Activated CD4-positive, alpha-beta T cell treated with anti-CD3 and anti-CD28 coated beads, Interleukin-2, amount 50 U/mL, for 48 hours (primary cell): ENCODE measurements at regions not wholly inside any gene's neighbourhood (a gene's known extent, or its start where the extent isn't known, plus 50 kb on each side); places are given as distances from the start of the nearest gene placed in this dataset.

ENCODE experiments used
- DNase-seq, 2 experiments: peaks; one replicate each; pipeline ENCODE4 v3.0.0-alpha.2; 2020

GRCh38 chr20:11267762-11268335 lies 594.0 kb upstream of the JAG1 start:
- no peak for DNase-seq

DNA sequence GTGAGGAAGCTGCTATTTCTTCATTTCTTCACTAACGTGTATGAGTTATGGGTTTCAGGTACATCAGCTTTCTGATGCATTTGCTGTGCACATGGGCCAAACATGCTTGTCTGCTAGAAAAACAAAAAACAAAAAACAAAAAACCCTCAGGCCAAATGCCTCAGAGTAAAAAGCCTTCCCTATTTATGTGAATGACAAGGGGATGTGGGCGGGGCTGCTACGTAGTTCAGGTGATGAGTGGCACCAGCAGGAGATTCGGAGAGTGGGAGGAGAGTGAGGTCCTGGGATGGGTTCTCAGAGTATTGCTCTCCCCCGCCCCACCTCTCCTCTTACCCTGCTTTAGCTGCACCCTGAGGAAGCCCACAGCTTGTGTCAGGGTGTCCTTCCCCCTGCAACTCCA lies 596.8 kb upstream of the JAG1 start:
- DNase-seq, result no peak

DNA sequence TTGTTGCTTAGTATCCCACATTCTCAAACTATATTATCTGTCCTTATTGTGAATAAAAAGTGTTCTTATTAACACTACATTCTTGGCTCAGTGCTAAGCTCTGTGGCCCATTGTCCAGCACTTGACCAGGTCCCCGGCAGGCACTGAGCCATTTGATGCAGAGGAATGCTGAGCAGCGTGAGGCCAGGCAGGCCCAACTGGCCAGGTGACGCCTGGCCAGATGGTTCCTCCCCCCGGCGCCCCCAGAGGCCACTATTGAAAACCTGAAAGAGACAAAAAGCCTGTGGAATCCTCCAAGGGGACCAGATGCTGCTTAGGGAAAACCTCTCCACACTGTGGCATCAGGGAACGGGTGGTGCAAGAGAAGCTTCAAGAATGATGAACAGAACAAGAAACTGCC lies 597.5 kb upstream of the JAG1 start:
- DNase-seq, result no peak

DNA sequence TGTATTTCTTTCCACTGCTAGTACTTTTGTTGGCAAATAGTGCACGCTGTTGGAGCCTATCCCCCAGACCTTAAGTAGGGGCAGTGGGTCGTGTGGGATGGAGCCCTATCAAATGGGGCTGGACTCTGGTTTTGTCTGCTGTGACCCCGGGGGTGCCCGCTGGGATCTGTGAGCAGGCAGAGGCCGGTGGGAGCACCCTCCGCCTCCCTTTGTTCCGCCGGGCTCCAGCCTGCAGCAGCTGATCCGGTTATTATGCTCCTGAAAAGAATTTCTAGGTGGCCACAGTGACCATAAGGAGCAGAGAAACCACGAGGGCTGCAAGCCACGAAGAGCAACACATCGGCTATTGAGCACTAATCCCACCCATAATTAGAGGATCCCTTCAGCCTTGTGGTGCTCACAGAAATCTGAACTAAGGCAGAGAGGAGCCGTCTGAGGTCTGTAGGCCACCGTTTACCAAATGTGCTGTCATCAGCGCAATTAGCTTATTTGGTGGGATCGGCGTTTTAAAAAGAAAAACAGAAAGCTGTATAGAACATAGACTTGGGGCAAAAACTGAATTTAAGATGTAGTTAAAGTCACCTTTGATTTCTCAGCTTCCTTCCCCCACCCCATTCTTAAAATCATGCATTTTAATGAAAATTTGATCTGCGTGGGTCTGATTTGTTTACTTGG lies 598.3 kb upstream of the JAG1 start:
- no peak for DNase-seq

DNA sequence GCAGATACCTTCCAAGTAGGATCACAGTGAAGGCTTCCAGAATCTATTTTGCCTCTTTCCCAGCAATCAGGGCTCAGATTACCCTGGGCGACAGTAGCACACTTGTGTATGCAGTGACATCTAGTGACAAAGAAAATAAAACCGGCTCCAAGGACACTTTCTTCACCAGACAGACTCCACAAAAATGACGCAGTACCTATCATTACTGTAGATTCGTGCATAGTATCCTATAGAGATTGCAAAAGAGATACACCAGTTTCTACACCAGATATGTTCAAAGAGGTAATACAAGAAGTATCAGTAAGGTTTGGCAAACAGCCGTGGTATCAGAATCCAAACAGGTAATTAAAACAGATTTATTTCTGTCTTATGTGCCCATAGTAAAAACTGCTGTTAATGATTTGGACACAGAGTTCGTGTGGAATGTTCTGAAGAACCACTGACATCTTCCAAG lies 600.4 kb upstream of the JAG1 start:
- DNase-seq, result no peak

- no peak for DNase-seq
Observed at GRCh38 chr20:11275740-11276139, 601.9 kb upstream of the JAG1 start.

GRCh38 chr20:11277170-11277569 lies 603.4 kb upstream of the JAG1 start:
- DNase-seq, result no peak

DNA sequence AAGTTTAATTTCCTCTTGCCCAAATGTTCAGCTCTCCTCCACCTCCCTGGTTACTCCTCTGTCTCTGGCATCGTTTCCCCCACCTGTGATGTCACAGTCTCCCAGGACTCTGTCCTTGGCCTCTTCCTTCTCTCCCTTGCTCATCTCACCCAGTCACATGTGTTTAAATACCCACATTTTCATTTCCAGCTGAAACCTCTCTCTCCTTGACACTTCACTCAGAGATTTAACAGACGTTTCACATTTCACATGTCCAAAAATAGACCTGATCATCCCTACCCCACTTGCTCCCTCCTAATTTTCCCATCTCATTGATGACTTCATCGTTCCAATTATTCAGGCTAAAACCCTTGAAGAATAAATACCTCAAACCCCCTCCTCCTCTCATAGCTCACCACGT lies 604.1 kb upstream of the JAG1 start:
- DNase-seq, result no peak

DNA sequence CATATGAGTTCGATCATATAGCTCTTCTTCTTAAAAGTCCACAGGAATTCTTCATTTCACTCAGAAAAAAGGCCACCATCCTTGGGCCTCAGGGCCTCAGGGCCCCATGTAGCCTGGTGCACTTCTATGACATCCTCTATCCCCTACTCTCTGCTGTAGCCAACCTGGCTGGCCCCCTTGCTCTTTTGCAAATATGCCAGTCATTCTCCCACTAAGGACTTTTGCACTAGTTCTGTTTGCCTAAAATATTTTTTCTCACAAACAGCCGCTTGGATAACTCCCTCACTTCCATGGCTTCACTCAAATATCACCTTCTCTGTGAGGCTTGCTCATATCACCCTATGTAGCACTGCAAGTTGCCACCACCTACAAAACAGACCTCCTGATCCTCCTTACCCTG lies 604.7 kb upstream of the JAG1 start:
- no peak for DNase-seq

DNA sequence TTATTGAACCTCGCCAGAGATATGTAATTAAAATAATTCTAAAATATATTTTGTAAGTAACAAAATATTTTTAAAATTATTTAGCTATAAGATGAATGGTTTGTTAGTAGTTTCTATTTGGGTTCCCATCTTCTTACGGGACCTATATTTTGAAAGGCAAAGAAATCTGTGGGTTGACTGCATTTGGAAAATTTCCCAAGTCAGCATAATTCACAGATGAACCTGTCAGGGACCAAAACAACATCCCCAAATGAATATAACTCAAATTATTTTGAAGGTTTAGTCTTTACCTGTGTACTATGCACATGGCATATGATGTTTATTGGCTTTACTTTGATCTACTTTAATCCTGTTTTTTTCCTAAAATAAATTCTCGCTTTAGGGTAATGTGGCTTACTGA lies 607.4 kb upstream of the JAG1 start:
- DNase-seq, result no peak

DNA sequence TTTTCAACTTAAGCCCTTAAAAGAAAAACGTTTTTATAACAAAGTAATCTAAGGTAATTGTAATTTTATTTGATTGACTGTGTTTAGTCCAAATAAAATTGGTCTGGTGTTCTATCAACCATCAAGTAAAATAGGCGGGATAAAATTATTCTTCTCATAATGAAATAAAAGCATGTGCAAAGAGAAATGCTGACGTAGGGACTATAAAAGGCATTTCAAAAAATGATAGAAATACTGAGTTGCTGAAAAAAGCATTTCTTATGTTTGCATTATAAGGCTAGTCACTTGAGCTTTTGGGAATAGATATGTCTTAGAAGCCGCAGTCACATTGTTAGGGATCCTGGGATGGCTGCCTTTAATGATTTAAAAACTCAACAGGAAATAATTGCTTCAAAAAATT lies 608.0 kb upstream of the JAG1 start:
- DNase-seq, result no peak

DNA sequence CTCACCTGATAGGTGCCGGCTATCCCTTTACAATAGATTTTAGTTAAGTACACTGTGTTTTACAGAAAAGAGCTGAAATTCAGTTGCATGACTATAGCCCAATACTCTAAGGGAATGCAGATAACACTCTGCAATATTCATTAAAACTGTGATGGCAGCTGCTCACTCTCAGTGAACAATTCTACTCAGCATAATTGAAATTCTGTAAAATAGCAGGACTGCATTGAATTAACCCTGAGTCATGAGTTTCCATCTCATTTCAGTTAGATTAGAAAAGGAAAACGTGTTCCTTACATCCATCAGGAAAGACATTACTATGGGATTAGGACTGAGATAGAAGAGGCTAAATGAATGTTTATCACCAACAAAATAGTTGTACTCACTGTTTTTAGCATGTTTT lies 613.3 kb upstream of the JAG1 start:
- DNase-seq, result no peak

DNA sequence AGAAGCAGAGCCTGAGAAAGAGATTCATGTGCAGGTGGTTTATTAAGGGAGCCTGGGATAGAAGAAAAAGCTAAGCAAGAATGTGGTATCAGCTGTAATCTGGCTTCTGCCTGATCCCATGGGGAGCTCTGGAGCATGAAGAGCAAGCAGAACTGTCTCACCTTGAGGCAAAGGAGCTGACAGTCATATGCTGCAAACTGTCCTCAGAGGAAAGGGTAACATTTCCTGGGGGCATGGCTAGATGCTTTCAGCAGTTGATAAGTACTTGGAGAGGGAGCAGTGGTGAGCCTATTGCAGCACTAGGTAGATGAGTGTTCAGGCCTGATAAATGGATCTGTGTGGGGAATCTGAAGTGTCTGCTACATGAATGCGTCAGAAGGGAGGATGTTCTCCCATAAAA lies 621.5 kb upstream of the BTBD3 start:
- no peak for DNase-seq

DNA sequence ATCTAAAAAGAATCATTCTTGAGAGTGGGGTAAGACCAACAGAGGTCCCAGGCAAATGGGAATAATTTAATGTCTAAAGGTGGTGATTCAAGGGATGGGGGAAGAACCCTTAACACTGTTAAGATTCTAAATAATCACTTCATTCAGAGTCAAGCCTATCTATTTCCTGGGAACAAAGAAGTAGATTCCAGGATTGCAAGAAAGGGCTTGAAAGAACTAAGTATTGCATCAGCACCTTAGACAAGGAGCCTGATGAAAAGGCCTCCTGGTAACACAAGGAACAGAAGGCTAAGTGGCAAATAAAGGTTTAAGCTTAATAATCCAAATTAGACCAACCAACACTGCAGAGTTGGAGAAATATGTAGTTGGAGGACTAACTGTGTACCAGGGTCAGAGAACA lies 620.7 kb upstream of the BTBD3 start:
- no peak for DNase-seq

DNA sequence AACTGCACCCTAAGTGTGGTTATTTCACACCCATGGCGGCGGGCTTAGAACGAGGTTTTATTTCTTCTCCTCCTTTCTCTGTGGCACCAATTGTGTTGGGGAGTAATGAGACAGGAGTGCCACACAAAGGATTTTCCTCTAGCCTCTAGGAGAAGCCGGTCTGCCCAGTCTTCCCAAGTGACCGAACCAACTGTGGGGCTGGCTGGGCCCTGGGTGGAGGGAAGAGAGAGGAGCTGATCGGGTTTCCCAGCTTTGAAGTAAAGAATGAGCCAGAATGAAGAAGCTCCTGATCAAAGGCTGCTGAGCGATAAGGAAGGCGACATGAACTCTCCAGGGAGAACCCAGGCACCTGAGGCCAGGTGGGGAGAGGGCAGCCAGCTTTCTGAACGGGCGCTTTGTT lies 616.0 kb upstream of the BTBD3 start:
- no peak for DNase-seq

- DNase-seq, result no peak
Observed at GRCh38 chr20:11302436-11302835, 615.3 kb upstream of the BTBD3 start.

GRCh38 chr20:11304795-11305194 lies 612.9 kb upstream of the BTBD3 start:
- no peak for DNase-seq

DNA sequence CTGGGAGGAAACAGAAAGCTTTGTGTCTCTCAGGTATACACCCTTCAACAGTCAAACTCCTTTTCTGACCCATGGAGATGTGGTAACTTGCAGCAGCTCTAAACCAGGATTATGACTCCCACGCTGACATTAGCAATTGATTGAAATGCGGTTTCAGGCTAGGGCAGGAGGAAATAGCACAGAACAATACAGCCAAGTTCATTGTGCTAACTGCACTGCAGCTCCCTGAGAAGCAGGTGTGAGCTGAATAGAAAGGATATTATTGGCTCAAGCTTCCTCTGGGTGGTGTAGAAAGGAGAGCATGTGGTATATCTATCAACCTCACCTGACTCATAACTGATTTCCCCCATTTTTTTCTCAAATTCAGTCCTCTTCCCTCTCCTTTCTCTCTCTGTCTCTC lies 612.3 kb upstream of the BTBD3 start:
- no peak for DNase-seq

GRCh38 chr20:11311659-11312224 lies 606.0 kb upstream of the BTBD3 start:
- DNase-seq, result no peak

DNA sequence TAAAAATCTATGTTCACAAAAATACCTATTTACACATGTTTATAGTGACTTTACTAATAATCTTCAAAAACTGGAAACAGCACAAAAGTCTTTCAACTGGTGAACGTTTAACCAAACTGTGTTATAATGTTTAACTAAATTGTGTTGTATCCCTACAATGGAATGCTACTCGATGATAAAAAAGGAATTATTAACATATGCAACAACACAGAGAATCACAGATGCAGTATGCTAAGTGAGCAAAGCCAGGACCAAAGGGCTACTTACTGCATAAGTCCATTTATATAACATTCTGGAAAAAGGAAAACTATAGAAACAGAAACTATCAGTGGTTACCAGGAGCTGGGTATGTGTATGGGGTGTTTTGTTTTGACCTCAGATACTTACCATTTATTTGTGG lies 602.2 kb upstream of the BTBD3 start:
- no peak for DNase-seq

GRCh38 chr20:11316244-11316643 lies 601.4 kb upstream of the BTBD3 start:
- no peak for DNase-seq

DNA sequence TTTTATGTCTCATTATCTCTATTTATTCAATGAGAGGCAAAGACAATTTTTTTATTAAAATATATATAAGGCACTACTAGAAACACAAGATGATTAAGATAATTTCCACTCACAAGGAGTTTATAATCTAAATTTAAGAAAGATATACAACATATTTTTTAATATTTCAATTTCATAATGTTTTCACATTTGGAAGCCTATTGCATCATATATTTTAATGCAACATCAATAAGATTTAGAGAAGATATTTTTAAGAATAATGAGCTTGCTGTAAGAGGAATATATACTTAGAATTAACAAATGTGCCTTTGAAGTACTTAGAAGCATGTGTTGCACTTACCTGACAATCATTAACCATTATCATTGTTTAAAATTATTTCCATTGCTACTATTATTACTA lies 597.7 kb upstream of the BTBD3 start:
- DNase-seq, result no peak

GRCh38 chr20:11323816-11324215 lies 593.9 kb upstream of the BTBD3 start:
- DNase-seq, result no peak

DNA sequence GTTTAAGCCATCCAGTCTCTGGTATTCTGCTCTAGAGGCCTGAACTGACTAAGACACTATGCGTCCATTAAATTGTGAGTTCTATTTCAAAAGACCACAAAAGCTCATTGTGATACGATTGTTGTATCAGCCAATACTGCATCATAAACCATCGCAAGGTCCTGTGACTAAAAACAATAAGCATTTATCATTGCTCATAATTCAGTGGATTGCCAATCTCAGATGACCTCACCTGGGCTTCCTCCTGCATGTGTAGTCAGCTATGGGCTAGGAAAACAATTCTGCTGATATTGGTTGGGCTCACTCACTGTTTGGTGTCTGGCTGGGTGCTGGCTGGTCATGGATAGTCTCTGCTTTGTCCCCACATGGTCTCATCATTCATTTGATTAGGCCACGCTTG lies 592.7 kb upstream of the BTBD3 start:
- DNase-seq, result no peak

GRCh38 chr20:11328839-11329238 lies 588.9 kb upstream of the BTBD3 start:
- no peak for DNase-seq
